ENCODE measurements at regions not wholly inside any gene's neighbourhood (a gene's known extent, or its start where the extent isn't known, plus 50 kb on each side); places are given as distances from the start of the nearest gene placed in this dataset.

- no peak for TF ChIP-seq ATF3 (IDR thresholded peaks at IDR 0.05)
- TF ChIP-seq CBX3 (IDR thresholded peaks at IDR 0.05; ENCODE audit: low read depth) = no peak
Observed at GRCh38 chr6:40912158-40912946, 126.7 kb downstream of the UNC5CL start (continued).

DNA sequence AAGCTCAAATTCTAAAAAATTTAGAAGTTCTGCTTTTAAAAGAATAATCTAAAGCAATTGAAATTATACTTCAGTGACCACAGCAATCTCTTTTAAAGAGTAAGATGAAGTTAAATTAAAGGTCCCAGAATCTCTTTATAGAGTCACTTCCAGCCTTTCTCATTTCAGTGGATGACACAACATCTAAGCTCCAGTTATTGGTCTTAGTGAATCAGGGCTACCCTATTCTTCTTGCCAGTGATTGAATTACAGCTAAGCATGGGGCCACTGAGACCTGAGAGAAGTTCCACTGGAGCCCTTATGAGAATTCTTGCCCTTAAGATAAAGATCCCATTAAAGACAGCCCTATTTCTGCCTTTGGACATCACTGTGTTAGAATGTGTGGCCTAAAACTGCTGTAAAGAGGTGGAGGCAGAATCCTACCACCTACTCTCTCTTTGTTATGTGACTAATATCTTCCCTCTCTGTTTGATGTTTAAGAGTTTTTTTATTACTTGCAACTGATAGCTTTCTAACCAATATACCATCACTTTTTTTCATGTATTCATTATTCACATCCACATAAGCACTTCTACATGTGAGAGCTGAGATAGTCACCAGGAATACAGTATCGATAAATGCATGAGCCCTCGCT is 128.6 kb downstream of the UNC5CL start:
- Histone ChIP-seq H3K4me1 (ENCODE audit: control insufficient read depth in 1 of 2, insufficient read depth in 2 of 2, low read length in 2 of 2) (peaks cover 3 to 14% of the 10 kb centered on the region in 2 experiments; a peak in 2 of 4 replicates), H3K27me3 (ENCODE audit: insufficient read depth, low read length) (no peaks in the 10 kb centered on the region), H4K20me1 (ENCODE audit: insufficient read depth) (no peaks in the 10 kb centered on the region), H3K9me2 (ENCODE audit: insufficient read depth) (no peaks in the 10 kb centered on the region), H3K9ac (ENCODE audit: low read length) (no peak overlapping the region), H2AFZ (ENCODE audit: low read depth, low read length, poor library complexity, severe bottlenecking) (no peak overlapping the region), H3K4me3 (replicated peaks in 1 of 2; ENCODE audit: low read depth in 1 of 2, low read length in 2 of 2) (no peak overlapping the region), H3K79me2 (ENCODE audit: insufficient read depth, low read length) (no peaks in the 10 kb centered on the region), H3K36me3 (ENCODE audit: control insufficient read depth in 1 of 2, insufficient read depth in 2 of 2, low read length in 2 of 2) (no peaks in the 10 kb centered on the region), H3K9me3 (ENCODE audit: control insufficient read depth in 1 of 2, insufficient read depth in 1 of 2, low read depth in 1 of 2, low read length in 2 of 2) (no peaks in the 10 kb centered on the region), H3K27ac (ENCODE audit: low read depth, low read length) (no peak overlapping the region), H3K4me2 (ENCODE audit: low read length) (no peak overlapping the region)
- ChIA-PET CTCF (interaction anchor here (0.8 kb wide), 1 partner anchor 57 kb away, joined by 3 read pairs; no protein-coding TSS in a partner anchor), POLR2A (no interaction called here), RAD21 (ENCODE audit: low non-redundant PET in 1 of 2, low total read pairs in 2 of 2, uncharacterized antibody in 2 of 2, unreplicated experiment in 2 of 2) (no interaction called here)
- TF ChIP-seq SP1 (IDR thresholded peaks at IDR 0.05; ENCODE audit: low read depth) (no peak), SRF (IDR thresholded peaks at IDR 0.05; ENCODE audit: low read depth) (no peak), MAX (IDR thresholded peaks at IDR 0.05) (no peak), ZFX (IDR thresholded peaks at IDR 0.05) (no peak), TCF7L2 (IDR thresholded peaks at IDR 0.05; ENCODE audit: borderline replicate concordance, extremely low read depth, insufficient read depth, insufficient read length) (no peak), RAD21 (IDR thresholded peaks at IDR 0.05; ENCODE audit: low read depth) (no peak), POLR2AphosphoS5 (IDR thresholded peaks at IDR 0.05; ENCODE audit: low read depth, low read length) (no peak), ZNF274 (IDR thresholded peaks at IDR 0.05; ENCODE audit: low read depth, low read length) (no peak), EZH2phosphoT487 (IDR thresholded peaks at IDR 0.05; ENCODE audit: borderline replicate concordance) (no peak), CBX3 (IDR thresholded peaks at IDR 0.05; ENCODE audit: low read depth) (no peak)
- DNase-seq (ENCODE audit: low read depth, low spot score) (no peak), ATAC-seq (no peak)
- no TSS peak for BruUV-seq (replicated peaks)
- intact Hi-C loops (cut with micrococcal nuclease) = no loop called here

Data from HCT116 (cell line).